ENCODE measurements at regions not wholly inside any gene's neighbourhood (a gene's known extent, or its start where the extent isn't known, plus 50 kb on each side); places are given as distances from the start of the nearest gene placed in this dataset.

GRCh38 chr1:219784660-219785381, 143.5 kb downstream of the SLC30A10 start:
- peak overlapping the region; percentile 33; the same call in 1 of the 2 replicates for H4K5ac ChIP-seq (ENCODE audit: low read depth, low read length)
- WGBS, 2 experiments (ENCODE audit: extremely low coverage in 2 of 2, insufficient read length in 1 of 2): no CpG with 5 or more reads among the region's 8 CpGs
- in situ Hi-C loops (cut with MboI; ENCODE audit: low sequenced_read_pairs): no loop called here
- H3K9me1 ChIP-seq (ENCODE audit: insufficient read depth, low read length): no peaks in the 10 kb centered on the region
- H2BK120ac ChIP-seq (ENCODE audit: low read depth, low read length): peak overlapping the region; percentile 33; the same call in 1 of the 2 replicates
- H3K27me3 ChIP-seq (ENCODE audit: control insufficient read depth, insufficient read depth, low read length): no peaks in the 10 kb centered on the region
- BruUV-seq (replicated peaks): no TSS peak
- H3K27ac ChIP-seq (ENCODE audit: insufficient read depth, low read length): peak overlapping the region; percentile 52; the same call in 1 of the 2 replicates
- H3K23ac ChIP-seq (ENCODE audit: low read depth, low read length): peak overlapping the region; percentile 1; the same call in 1 of the 2 replicates
- ChIA-PET CTCF (no interaction called here), POLR2A (ENCODE audit: unreplicated experiment) (no interaction called here)
- no peak overlapping the region for H3K4me2 ChIP-seq (ENCODE audit: low read depth, low read length)
- DNase-seq (peak; percentile 21), ATAC-seq (ENCODE audit: low read depth) (no peak)
- peak overlapping the region; percentile 52 for H2AFZ ChIP-seq (replicated peaks; ENCODE audit: low read length, poor library complexity)
- H4K8ac ChIP-seq (ENCODE audit: low read depth in 2 of 2, low read length in 2 of 2): peak overlapping the region in 1 of 2 experiments; percentile 23; a peak in 1 of 4 replicates
- dilution Hi-C loops (cut with HindIII; ENCODE audit: low sequenced_read_pairs, unreplicated experiment): no loop called here
- no peaks in the 10 kb centered on the region for H3K79me1 ChIP-seq (ENCODE audit: low read depth in 1 of 2, low read length in 2 of 2)
- H2BK15ac ChIP-seq (ENCODE audit: low read depth, low read length): no peak overlapping the region
- no peak overlapping the region for H2BK5ac ChIP-seq (ENCODE audit: low read depth, low read length, poor library complexity, severe bottlenecking)
- no peak overlapping the region for H2AK5ac ChIP-seq (ENCODE audit: low read depth, low read length)
- H3K18ac ChIP-seq (ENCODE audit: low read depth, low read length): peak overlapping the region; percentile 18; the same call in 1 of the 2 replicates
- no peaks in the 10 kb centered on the region for H3K9me3 ChIP-seq (ENCODE audit: control insufficient read depth, insufficient read depth, low read length)
- peaks cover 5% of the 10 kb centered on the region for H3K4me1 ChIP-seq (ENCODE audit: control insufficient read depth, insufficient read depth, low read length)
- no peak overlapping the region for H3K4me3 ChIP-seq (ENCODE audit: insufficient read depth, low read depth, low read length)
- H3K4ac ChIP-seq (ENCODE audit: low read depth, low read length): peak overlapping the region; percentile 62
- H2AK9ac ChIP-seq (replicated peaks; ENCODE audit: low read depth, low read length, poor library complexity): no peak overlapping the region
- no peaks in the 10 kb centered on the region for H4K20me1 ChIP-seq (ENCODE audit: insufficient read depth, low read length)
- H3K56ac ChIP-seq (ENCODE audit: extremely low read depth, insufficient read depth, low read length): no peak overlapping the region
- H3K36me3 ChIP-seq (ENCODE audit: control insufficient read depth, insufficient read depth, low read length): no peaks in the 10 kb centered on the region
- H4K91ac ChIP-seq (ENCODE audit: insufficient read depth, low read depth, low read length): no peak overlapping the region
- H3K14ac ChIP-seq (replicated peaks; ENCODE audit: low read depth, low read length): no peak overlapping the region
- H3K9ac ChIP-seq (ENCODE audit: low read depth, low read length): no peak overlapping the region
- no peak for TF ChIP-seq CHD1 (IDR thresholded peaks at IDR 0.05; ENCODE audit: low read depth, low read length)
- no peak for TF ChIP-seq RAD21 (IDR thresholded peaks at IDR 0.05; ENCODE audit: low read length)
- TF ChIP-seq RCOR1 (IDR thresholded peaks at IDR 0.05; ENCODE audit: insufficient replicate concordance, low read length): no peak
- no peak for TF ChIP-seq BHLHE40 (IDR thresholded peaks at IDR 0.05; ENCODE audit: low read depth, low read length)
- TF ChIP-seq, protein P1, sequence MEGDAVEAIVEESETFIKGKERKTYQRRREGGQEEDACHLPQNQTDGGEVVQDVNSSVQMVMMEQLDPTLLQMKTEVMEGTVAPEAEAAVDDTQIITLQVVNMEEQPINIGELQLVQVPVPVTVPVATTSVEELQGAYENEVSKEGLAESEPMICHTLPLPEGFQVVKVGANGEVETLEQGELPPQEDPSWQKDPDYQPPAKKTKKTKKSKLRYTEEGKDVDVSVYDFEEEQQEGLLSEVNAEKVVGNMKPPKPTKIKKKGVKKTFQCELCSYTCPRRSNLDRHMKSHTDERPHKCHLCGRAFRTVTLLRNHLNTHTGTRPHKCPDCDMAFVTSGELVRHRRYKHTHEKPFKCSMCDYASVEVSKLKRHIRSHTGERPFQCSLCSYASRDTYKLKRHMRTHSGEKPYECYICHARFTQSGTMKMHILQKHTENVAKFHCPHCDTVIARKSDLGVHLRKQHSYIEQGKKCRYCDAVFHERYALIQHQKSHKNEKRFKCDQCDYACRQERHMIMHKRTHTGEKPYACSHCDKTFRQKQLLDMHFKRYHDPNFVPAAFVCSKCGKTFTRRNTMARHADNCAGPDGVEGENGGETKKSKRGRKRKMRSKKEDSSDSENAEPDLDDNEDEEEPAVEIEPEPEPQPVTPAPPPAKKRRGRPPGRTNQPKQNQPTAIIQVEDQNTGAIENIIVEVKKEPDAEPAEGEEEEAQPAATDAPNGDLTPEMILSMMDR (conservative IDR thresholded peaks at IDR 0.05; ENCODE audit: low read depth, low read length): no peak
- TF ChIP-seq ELK1 (IDR thresholded peaks at IDR 0.05; ENCODE audit: borderline replicate concordance, low read depth, low read length): no peak
- TF ChIP-seq POLR2A (IDR thresholded peaks at IDR 0.05; ENCODE audit: low read depth, low read length): no peak
- no peak for TF ChIP-seq SMC3 (IDR thresholded peaks at IDR 0.05; ENCODE audit: low read depth, low read length)
- no peak for TF ChIP-seq RFX5 (IDR thresholded peaks at IDR 0.05; ENCODE audit: low read depth, low read length)
- no peak for TF ChIP-seq MXI1 (IDR thresholded peaks at IDR 0.05; ENCODE audit: borderline replicate concordance, low read depth, low read length)
- TF ChIP-seq FOS (IDR thresholded peaks at IDR 0.05; ENCODE audit: low read depth, low read length): no peak
- no peak for TF ChIP-seq CEBPB (IDR thresholded peaks at IDR 0.05; ENCODE audit: low read depth, low read length)
- TF ChIP-seq NFE2L2 (IDR thresholded peaks at IDR 0.05; ENCODE audit: low read depth, low read length): no peak
- TF ChIP-seq USF2 (IDR thresholded peaks at IDR 0.05; ENCODE audit: low read depth, low read length): no peak
- TF ChIP-seq MAZ (IDR thresholded peaks at IDR 0.05; ENCODE audit: borderline replicate concordance, low read depth, low read length): no peak
- TF ChIP-seq MAFK (IDR thresholded peaks at IDR 0.05; ENCODE audit: low read depth, low read length): no peak
- intact Hi-C loops (cut with micrococcal nuclease): no loop called here
- no peak overlapping the region for H2BK20ac ChIP-seq (ENCODE audit: low read depth, low read length)
